Stimulated activated CD8-positive, alpha-beta memory T cell treated with anti-CD3 and anti-CD28 coated beads, Interleukin-4, amount 100 ng/mL, for 48 hours (primary cell): ENCODE measurements at regions not wholly inside any gene's neighbourhood (a gene's known extent, or its start where the extent isn't known, plus 50 kb on each side); places are given as distances from the start of the nearest gene placed in this dataset.

ENCODE experiments used
- DNase-seq: peaks from one replicate; pipeline ENCODE4 v3.0.0-alpha.2; 2020

- DNase-seq: no peak
Observed at GRCh38 chr2:118176601-118177000, 88.3 kb downstream of the INSIG2 start.

- no peak for DNase-seq
Observed at GRCh38 chr2:118171546-118171945, 83.3 kb downstream of the INSIG2 start.

- peak; percentile 40 for DNase-seq
Observed at GRCh38 chr2:118169359-118170005, 81.2 kb downstream of the INSIG2 start.

DNA sequence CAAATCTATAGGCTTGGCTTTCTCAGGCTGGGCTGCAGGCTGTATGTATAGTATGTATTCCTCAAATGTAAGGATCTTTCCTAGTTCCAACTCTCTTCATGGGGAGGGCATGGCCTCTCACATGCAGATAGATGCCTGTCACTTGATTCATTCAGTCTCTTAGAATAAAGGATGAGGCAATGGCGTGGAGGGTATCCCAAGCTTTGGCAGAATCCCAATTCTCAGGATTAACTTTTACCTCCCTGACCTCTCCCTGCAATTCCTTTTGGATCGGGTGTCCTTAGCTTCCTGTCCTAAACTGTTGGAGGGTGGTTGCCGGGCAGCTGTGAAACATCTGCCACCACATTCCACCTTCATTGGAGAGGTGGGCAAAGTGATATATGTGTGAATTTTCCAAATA, 80.3 kb downstream of the INSIG2 start:
- DNase-seq: no peak

GRCh38 chr2:118167026-118167425, 78.8 kb downstream of the INSIG2 start:
- DNase-seq: no peak

DNA sequence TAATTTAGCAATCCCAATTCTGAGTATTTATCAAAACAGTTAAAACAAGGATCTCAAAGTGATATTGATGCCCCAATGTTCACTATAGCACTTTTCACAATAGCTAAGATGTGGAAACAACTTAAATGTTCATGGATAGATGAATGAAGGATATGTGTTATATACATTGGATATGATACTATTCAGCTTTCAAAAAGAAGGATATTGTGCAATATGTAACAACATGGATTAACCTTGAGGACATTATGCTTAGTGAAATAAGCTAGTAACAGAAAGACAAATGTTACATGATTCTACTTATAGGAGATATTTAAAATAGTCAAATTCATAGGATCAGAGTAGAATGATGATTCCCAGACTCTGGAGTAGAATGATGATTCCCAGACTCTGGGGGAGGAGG, 78.0 kb downstream of the INSIG2 start:
- no peak for DNase-seq

DNA sequence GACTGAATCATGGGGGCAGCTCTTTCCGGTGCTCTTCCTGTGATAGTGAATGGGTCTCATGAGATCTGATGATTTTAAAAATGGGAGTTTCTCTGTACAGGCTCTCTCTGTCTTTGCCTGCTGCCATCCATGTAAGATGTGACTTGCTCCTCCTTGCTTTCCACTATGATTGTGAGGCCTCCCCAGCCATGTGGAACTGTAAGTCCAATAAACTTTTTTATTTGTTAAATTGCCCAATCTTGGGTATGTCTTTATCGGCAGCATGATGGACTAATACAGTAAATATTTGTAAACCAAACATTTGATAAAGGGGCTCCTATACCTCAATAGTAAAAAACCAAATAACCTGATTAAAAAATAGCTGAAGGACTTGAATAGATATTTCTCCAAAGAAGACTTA, 77.3 kb downstream of the INSIG2 start:
- DNase-seq: no peak
